HuH-7 (cell line): ENCODE measurements at regions not wholly inside any gene's neighbourhood (a gene's known extent, or its start where the extent isn't known, plus 50 kb on each side); places are given as distances from the start of the nearest gene placed in this dataset.
"Not testable (repeated sequence)": the region's sequence is repeated elsewhere in the genome, so short reads cannot be mapped to it uniquely, and the experiment has no call there.

ENCODE experiments used
- DNase-seq: peaks from one replicate; pipeline ENCODE4 v3.0.0; 2011; ENCODE audit warnings: low spot score

- DNase-seq, result not testable (repeated sequence)
Measured at GRCh38 chr2:87315183-87315902, 293.7 kb upstream of the PLGLB1 start.

GRCh38 chr2:87317193-87317592 is 295.5 kb upstream of the PLGLB1 start:
- DNase-seq, result not testable (repeated sequence)

- not testable (repeated sequence) for DNase-seq
Measured at GRCh38 chr2:87318814-87319491, 297.3 kb upstream of the PLGLB1 start.

GRCh38 chr2:87319705-87320104 is 298.1 kb upstream of the PLGLB1 start:
- not testable (repeated sequence) for DNase-seq

- not testable (repeated sequence) for DNase-seq
Measured at GRCh38 chr2:87321201-87321600, 299.6 kb upstream of the PLGLB1 start.

DNA sequence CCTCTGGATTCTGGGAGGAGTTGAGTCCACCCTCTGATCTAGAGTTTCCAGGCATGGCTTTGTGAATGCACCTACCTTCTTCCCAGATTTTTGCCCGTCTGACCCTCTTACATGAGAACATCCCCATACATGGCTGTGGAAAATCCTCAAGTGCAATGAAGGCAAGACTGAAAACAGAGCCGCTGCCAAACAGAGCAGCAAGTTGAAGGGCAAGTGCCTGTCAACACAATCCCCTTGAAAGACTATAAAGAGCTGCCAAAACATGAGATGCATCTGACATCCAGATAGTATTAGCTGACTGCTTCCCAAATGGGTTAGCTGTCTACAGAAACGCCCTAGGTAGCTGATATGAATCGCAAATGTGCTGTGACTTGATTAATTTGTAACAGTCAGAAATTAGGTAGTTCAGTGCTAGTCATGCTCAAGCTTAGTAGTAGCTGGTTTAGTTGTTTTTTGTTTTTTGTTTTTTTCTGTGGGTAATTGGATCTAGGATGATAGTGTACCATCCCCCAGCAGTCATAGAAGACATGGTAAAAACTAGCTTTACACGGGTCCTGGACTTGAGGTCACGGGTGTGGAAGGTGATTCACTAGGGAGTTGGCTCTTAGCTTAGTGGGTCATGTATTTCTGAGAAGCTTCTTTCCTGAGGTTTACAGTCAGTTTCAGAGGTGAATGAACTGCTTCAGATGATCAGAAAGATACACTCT is 302.8 kb upstream of the PLGLB1 start:
- DNase-seq, result not testable (repeated sequence)

DNA sequence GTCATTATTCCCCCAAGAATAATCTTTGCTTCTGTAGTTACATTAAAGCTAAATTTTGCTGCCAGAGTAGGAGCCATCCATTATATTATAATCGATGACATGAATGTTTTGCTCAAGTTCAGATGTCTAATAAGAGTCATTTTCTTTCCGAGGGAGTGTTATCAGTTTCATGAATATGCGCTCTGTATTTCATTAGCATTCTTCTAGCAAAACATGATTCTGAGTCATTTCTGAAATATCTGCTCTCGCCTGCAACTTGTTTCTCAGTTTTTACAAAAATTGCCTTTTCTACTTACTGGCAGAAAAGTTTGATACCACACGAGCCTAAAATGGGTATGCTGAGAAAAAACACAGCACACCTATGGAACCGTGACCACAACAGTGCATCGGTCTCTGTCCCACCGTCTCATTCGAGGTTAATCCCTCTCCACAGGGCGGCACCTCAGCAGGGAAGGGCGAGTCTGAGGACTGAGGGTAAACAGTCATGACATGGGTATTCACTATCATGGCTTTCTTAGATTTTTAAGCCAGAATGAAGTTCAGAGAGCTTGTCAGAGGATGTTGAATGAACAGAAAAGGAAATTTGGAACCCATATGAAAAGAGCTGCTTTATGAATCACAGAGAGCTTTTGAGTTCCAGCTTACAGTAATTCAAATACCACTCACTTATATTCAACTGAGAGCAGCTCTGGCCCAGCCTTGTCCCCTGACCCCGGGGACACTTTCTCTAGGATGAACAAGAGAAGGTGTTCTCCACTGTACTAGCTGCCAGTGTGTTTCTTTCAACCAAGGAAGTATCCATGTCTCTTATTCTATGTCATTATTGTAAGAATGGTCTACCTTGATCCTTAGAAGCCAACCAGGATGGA is 303.6 kb upstream of the PLGLB1 start:
- DNase-seq, result not testable (repeated sequence)

- not testable (repeated sequence) for DNase-seq
Measured at GRCh38 chr2:87325911-87326294, 304.3 kb upstream of the PLGLB1 start.

DNA sequence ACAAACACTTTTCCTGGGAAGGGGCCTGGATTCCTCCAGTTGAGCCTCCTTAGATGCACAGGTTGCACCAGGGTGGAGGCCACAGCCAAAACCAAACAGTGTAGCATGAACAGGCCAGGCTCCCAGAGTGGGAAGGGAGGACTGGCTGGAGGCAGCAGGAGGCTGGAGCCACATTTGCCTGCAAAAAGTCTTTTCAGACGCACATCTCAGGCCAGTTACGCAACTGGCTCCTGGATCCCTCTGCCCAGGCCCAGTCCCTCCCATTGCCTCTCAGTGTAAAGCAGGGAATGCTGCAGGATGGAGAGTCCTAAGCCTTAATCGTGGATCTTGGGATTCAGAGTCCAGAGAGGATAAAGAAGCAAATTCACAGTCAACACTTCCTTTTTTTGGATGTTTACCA is 305.1 kb upstream of the PLGLB1 start:
- DNase-seq, result not testable (repeated sequence)

- DNase-seq, result not testable (repeated sequence)
Measured at GRCh38 chr2:87327648-87328371, 306.2 kb upstream of the PLGLB1 start.

GRCh38 chr2:87329529-87329928 is 307.9 kb upstream of the PLGLB1 start:
- not testable (repeated sequence) for DNase-seq

- not testable (repeated sequence) for DNase-seq
Measured at GRCh38 chr2:87330486-87330885, 308.8 kb upstream of the PLGLB1 start.

GRCh38 chr2:87331940-87332583 is 310.4 kb upstream of the PLGLB1 start:
- DNase-seq, result not testable (repeated sequence)

DNA sequence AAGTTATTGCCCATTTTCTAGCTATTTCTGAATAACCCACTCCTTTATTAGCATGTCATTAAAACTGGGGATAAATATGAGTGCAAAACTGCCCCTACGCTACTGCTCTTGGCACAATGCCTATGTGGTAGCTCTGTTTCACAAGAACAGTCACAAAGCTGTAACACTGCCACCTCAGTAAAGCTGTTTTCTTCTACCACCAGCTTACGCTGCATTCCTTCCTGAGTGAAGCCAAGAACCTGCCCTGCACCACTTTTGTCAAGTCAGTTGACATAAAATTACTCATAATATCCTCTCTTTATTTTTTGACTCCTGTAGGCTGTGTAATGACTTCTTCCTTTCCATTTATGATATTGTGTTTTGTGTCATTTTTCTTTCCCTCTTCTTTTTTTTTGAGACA is 313.2 kb upstream of the PLGLB1 start:
- not testable (repeated sequence) for DNase-seq

GRCh38 chr2:87338998-87339397 is 317.4 kb upstream of the PLGLB1 start:
- not testable (repeated sequence) for DNase-seq

GRCh38 chr2:87341601-87342014 is 320.0 kb upstream of the PLGLB1 start:
- DNase-seq, result not testable (repeated sequence)

DNA sequence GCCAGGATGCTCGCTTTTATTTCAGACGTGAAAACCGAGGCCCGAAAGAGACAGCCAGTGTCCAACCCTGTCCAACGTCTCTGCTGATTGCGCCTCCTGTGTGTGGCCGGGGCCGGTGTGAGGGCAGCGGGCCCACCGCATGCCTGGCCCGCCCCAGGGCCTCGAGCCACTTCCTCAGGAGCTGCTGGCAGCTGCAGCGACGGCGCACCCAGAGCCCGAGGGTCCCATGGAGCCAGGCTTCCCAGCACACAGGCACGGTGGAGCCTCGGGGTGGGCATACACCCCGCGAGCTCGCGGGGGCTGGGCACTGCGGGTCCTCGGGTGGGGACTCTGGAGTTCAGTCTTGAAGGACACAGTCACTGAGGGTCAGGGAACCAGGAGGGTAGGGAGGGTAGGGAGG is 320.5 kb upstream of the PLGLB1 start:
- not testable (repeated sequence) for DNase-seq

DNA sequence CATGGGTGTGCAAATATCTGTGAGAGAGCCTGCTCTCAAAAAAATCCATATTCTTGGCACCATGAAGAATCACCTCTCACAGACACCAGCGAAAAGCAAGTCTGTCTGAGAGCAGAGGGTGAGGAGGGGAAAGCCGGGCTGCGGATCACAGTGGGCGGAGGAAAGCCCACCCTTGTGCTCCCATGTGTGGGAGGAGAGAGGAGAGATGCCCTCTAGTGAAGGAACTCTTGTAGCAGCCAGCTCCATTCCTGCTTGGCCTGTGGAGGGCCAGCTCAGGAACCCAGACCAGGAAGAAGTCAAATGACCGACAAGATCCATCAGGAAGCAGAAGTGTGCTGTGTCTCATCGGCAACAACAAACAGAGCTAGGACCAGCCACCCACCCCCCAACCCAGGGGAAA is 321.7 kb upstream of the PLGLB1 start:
- not testable (repeated sequence) for DNase-seq

GRCh38 chr2:87345283-87345682 is 323.6 kb upstream of the PLGLB1 start:
- not testable (repeated sequence) for DNase-seq

DNA sequence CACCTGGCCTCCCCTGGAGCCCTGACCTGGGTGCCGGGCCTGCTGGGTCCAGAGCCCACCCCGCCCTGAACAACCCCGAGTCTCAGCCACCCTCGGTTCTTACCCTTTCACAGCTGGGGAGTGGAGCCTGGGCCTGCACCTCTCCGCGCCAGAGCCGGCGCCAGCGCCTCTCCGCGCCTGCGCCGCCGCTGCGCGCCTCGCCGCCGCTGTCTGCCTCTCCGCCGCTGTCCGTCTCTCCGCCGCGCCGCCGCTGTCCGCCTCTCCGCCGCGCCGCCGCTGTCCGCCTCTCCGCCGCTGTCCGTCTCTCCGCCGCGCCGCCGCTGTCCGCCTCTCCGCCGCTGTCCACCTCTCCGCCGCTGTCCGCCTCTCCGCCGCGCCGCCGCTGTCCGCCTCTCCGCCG is 326.9 kb upstream of the PLGLB1 start:
- not testable (repeated sequence) for DNase-seq

GRCh38 chr2:87349006-87349405 is 327.4 kb upstream of the PLGLB1 start:
- DNase-seq, result not testable (repeated sequence)
